Ureter (tissue), 1 donor: ENCODE measurements at regions not wholly inside any gene's neighbourhood (a gene's known extent, or its start where the extent isn't known, plus 50 kb on each side); places are given as distances from the start of the nearest gene placed in this dataset.

Experiments
- DNase-seq: peaks from one replicate; pipeline ENCODE4 v3.0.0-alpha.2; 2020; ENCODE audit warnings: low spot score
- donor health status: DM: yes; HTN: yes; CAD: no.

GRCh38 chr5:72042097-72042496, 65.2 kb upstream of the MAP1B start:
- DNase-seq: no peak

- no peak for DNase-seq
Measured at GRCh38 chr5:72045692-72046091, 61.6 kb upstream of the MAP1B start.

GRCh38 chr5:72046106-72046505, 61.2 kb upstream of the MAP1B start:
- no peak for DNase-seq

GRCh38 chr5:72055636-72056035, 51.6 kb upstream of the MAP1B start:
- no peak for DNase-seq
